HEK293 (cell line): ENCODE measurements at regions not wholly inside any gene's neighbourhood (a gene's known extent, or its start where the extent isn't known, plus 50 kb on each side); places are given as distances from the start of the nearest gene placed in this dataset.

Experiments
- CTCF ChIA-PET: fragments of 350-600 bp; formaldehyde crosslinking; extraction: SDS; loops from one replicate; lab custom pipeline; 2021; ENCODE audit warnings: antibody characterized with exemption; lab: Yijun Ruan, JAX
- POLR2A ChIA-PET: fragments of 300-600 bp; formaldehyde crosslinking; extraction: SDS; loops from one replicate; lab custom pipeline; 2020; ENCODE audit warnings: antibody characterized with exemption, inconsistent platforms; lab: Yijun Ruan, JAX
- H3K27ac ChIP-seq: fragments of 200-500 bp; sonication (Bioruptor generic); 2 replicates; pipeline ENCODE4 v1.5.1; 2014; ENCODE audit warnings: low read depth, low read length, control low read depth, inconsistent platforms; ENCODE audit errors: extremely low read depth
- H3K36me3 ChIP-seq, 2 experiments: fragments of 200-500 bp in 1 of 2; sonication (Bioruptor generic) in 1 of 2; 1 replicate in 1 of 2; 2 replicates in 1 of 2; pipeline ENCODE4 v1.5.1; 2014 to 2017; ENCODE audit warnings: inconsistent platforms in 2 of 2, low read length in 2 of 2; ENCODE audit not compliant: control insufficient read depth in 2 of 2, insufficient read depth in 1 of 2
- H3K4me1 ChIP-seq: fragments of 200-500 bp; sonication (Bioruptor generic); 2 replicates; pipeline ENCODE4 v1.5.1; 2014; ENCODE audit warnings: mild to moderate bottlenecking, low read length, inconsistent platforms; ENCODE audit not compliant: control insufficient read depth, insufficient read depth
- H3K4me3 ChIP-seq: 2 replicates; pipeline ENCODE4 v1.5.1; 2011; ENCODE audit warnings: low read depth, mild to moderate bottlenecking, control low read depth, low read length, moderate library complexity
- H3K9me3 ChIP-seq: fragments of 200-500 bp; sonication (Bioruptor generic); 2 replicates; pipeline ENCODE4 v1.5.1; 2014; ENCODE audit warnings: low read depth, low read length, inconsistent platforms; ENCODE audit not compliant: control insufficient read depth, insufficient read depth
- BCL11B ChIP-seq: fragments of 450-650 bp; formaldehyde crosslinking; IDR thresholded peaks from 2 replicates; pipeline ENCODE4 v1.5.1; 2016; ENCODE audit warnings: low read depth, missing biosample characterization, missing genetic modification characterization
- CTCF ChIP-seq: fragments of 450-650 bp; formaldehyde crosslinking; IDR thresholded peaks from 2 replicates; pipeline ENCODE4 v1.5.1; 2016; ENCODE audit warnings: missing biosample characterization, missing genetic modification characterization
- FEZF1 ChIP-seq: fragments of 450-650 bp; formaldehyde crosslinking; IDR thresholded peaks from 2 replicates; pipeline ENCODE4 v1.5.1; 2016; ENCODE audit warnings: missing biosample characterization, missing genetic modification characterization
- KLF1 ChIP-seq: fragments of 450-650 bp; formaldehyde crosslinking; IDR thresholded peaks from 2 replicates; pipeline ENCODE4 v1.5.1; 2016; ENCODE audit warnings: missing biosample characterization, missing genetic modification characterization
- KLF7 ChIP-seq: fragments of 450-650 bp; formaldehyde crosslinking; IDR thresholded peaks from 2 replicates; pipeline ENCODE4 v1.5.1; 2016; ENCODE audit warnings: missing biosample characterization, missing genetic modification characterization, borderline replicate concordance
- ZBTB20 ChIP-seq: fragments of 450-650 bp; formaldehyde crosslinking; IDR thresholded peaks from 2 replicates; pipeline ENCODE4 v1.5.1; 2016; ENCODE audit warnings: missing biosample characterization, missing genetic modification characterization
- ZNF148 ChIP-seq: fragments of 450-650 bp; formaldehyde crosslinking; IDR thresholded peaks from 2 replicates; pipeline ENCODE4 v1.5.0; 2017; ENCODE audit warnings: missing biosample characterization, missing genetic modification characterization, borderline replicate concordance
- ZNF184 ChIP-seq: fragments of 450-650 bp; IDR thresholded peaks from 2 replicates; pipeline ENCODE4 v1.5.1; 2018; ENCODE audit warnings: missing biosample characterization, mild to moderate bottlenecking, missing genetic modification characterization
- ZNF248 ChIP-seq: fragments of 450-650 bp; formaldehyde crosslinking; IDR thresholded peaks from 2 replicates; pipeline ENCODE4 v1.5.1; 2017; ENCODE audit warnings: missing biosample characterization, missing genetic modification characterization
- ZNF302 ChIP-seq: fragments of 450-650 bp; formaldehyde crosslinking; IDR thresholded peaks from 2 replicates; pipeline ENCODE4 v1.5.1; 2016; ENCODE audit warnings: missing biosample characterization, missing genetic modification characterization, low read depth
- ZNF350 ChIP-seq: fragments of 450-650 bp; formaldehyde crosslinking; IDR thresholded peaks from 2 replicates; pipeline ENCODE4 v1.5.0; 2017; ENCODE audit warnings: missing biosample characterization, mild to moderate bottlenecking, missing genetic modification characterization
- ZNF394 ChIP-seq: fragments of 450-650 bp; formaldehyde crosslinking; IDR thresholded peaks from 2 replicates; pipeline ENCODE4 v1.5.1; 2016; ENCODE audit warnings: missing biosample characterization, missing genetic modification characterization, mild to moderate bottlenecking, moderate library complexity, borderline replicate concordance
- ZNF416 ChIP-seq: fragments of 450-650 bp; formaldehyde crosslinking; IDR thresholded peaks from 2 replicates; pipeline ENCODE4 v1.5.1; 2016; ENCODE audit warnings: missing biosample characterization, missing genetic modification characterization
- ZNF561 ChIP-seq: fragments of 450-650 bp; IDR thresholded peaks from 2 replicates; pipeline ENCODE4 v1.5.1; 2018; ENCODE audit warnings: missing biosample characterization, missing genetic modification characterization, borderline replicate concordance
- ZNF580 ChIP-seq: fragments of 450-650 bp; formaldehyde crosslinking; IDR thresholded peaks from 2 replicates; pipeline ENCODE4 v1.5.1; 2016; ENCODE audit warnings: missing biosample characterization, missing genetic modification characterization
- ZNF624 ChIP-seq: fragments of 450-650 bp; formaldehyde crosslinking; IDR thresholded peaks from 2 replicates; pipeline ENCODE4 v1.5.1; 2017; ENCODE audit warnings: missing biosample characterization, missing genetic modification characterization
- ZNF639 ChIP-seq: fragments of 450-650 bp; formaldehyde crosslinking; IDR thresholded peaks from 2 replicates; pipeline ENCODE4 v1.5.1; 2016; ENCODE audit warnings: missing biosample characterization, missing genetic modification characterization
- ZNF692 ChIP-seq: fragments of 450-650 bp; formaldehyde crosslinking; IDR thresholded peaks from 2 replicates; pipeline ENCODE4 v1.5.1; 2016; ENCODE audit warnings: missing biosample characterization, missing genetic modification characterization
- ZNF704 ChIP-seq: fragments of 450-650 bp; formaldehyde crosslinking; IDR thresholded peaks from 2 replicates; pipeline ENCODE4 v1.5.1; 2016; ENCODE audit warnings: missing biosample characterization, missing genetic modification characterization
- ZSCAN23 ChIP-seq: fragments of 450-650 bp; formaldehyde crosslinking; IDR thresholded peaks from 2 replicates; pipeline ENCODE4 v1.5.1; 2016; ENCODE audit warnings: missing biosample characterization, missing genetic modification characterization

GRCh38 chr3:64336488-64336887 is 111.2 kb upstream of the PRICKLE2 start:
- Histone ChIP-seq H3K36me3 (no peaks in the 10 kb centered on the region), H3K9me3 (no peaks in the 10 kb centered on the region), H3K27ac (no peak overlapping the region), H3K4me1 (no peaks in the 10 kb centered on the region), H3K4me3 (no peak overlapping the region)
- TF ChIP-seq KLF7 (tag by site-specific recombination) (no peak), ZNF394 (tag by site-specific recombination) (no peak), KLF1 (no peak), ZNF580 (no peak), ZNF302 (tag by site-specific recombination) (no peak), ZNF639 (no peak), ZNF184 (tag by site-specific recombination) (no peak), ZNF248 (tag by site-specific recombination) (no peak), ZNF624 (no peak), ZSCAN23 (tag by site-specific recombination) (no peak), ZNF416 (tag by site-specific recombination) (no peak), FEZF1 (tag by site-specific recombination) (no peak), BCL11B (tag by site-specific recombination) (no peak), ZNF561 (tag by site-specific recombination) (no peak), ZNF704 (no peak), ZBTB20 (tag by site-specific recombination) (no peak), ZNF350 (tag by site-specific recombination) (no peak), CTCF (tag by site-specific recombination) (no peak), ZNF692 (tag by site-specific recombination) (no peak), ZNF148 (tag by site-specific recombination) (no peak)
- CTCF ChIA-PET: no interaction called here
- POLR2A ChIA-PET: no interaction called here
